ENCODE measurements at regions not wholly inside any gene's neighbourhood (a gene's known extent, or its start where the extent isn't known, plus 50 kb on each side); places are given as distances from the start of the nearest gene placed in this dataset.

- no peak overlapping the region for H3K4me3 ChIP-seq (ENCODE audit: insufficient read depth, low read length)
- H2AFZ ChIP-seq (ENCODE audit: low read length): no peak overlapping the region
- no peak for TF ChIP-seq CTCF (IDR thresholded peaks at IDR 0.05; ENCODE audit: extremely low read depth, low read depth, low read length)
- peaks cover 25% of the 10 kb centered on the region for H3K27me3 ChIP-seq (ENCODE audit: insufficient read depth, low read length)
- H4K20me1 ChIP-seq (ENCODE audit: insufficient read depth, low read length): no peaks in the 10 kb centered on the region
- no peak for DNase-seq (ENCODE audit: insufficient read length, low spot score, missing footprints)
- no peaks in the 10 kb centered on the region for H3K36me3 ChIP-seq (ENCODE audit: insufficient read depth, low read length)
- no peaks in the 10 kb centered on the region for H3K9me3 ChIP-seq (ENCODE audit: low read depth, low read length)
- no peak overlapping the region for H3K27ac ChIP-seq (ENCODE audit: low read depth, low read length)
- H3K79me2 ChIP-seq (ENCODE audit: insufficient read depth, low read length): no peaks in the 10 kb centered on the region
- H3K4me2 ChIP-seq (ENCODE audit: insufficient read depth, low read length): no peak overlapping the region
- H3K4me1 ChIP-seq (ENCODE audit: insufficient read depth, low read length): peaks cover 12% of the 10 kb centered on the region
Observed at GRCh38 chr21:39055167-39055767, 128.0 kb downstream of the PSMG1 start.

GRCh38 chr21:39054066-39054465 lies 129.2 kb downstream of the PSMG1 start:
- Histone ChIP-seq H3K36me3 (ENCODE audit: insufficient read depth, low read length) (no peaks in the 10 kb centered on the region), H4K20me1 (ENCODE audit: insufficient read depth, low read length) (no peaks in the 10 kb centered on the region), H3K27ac (ENCODE audit: low read depth, low read length) (no peak overlapping the region), H3K27me3 (ENCODE audit: insufficient read depth, low read length) (peaks cover 16% of the 10 kb centered on the region), H3K79me2 (ENCODE audit: insufficient read depth, low read length) (no peaks in the 10 kb centered on the region), H3K9me3 (ENCODE audit: low read depth, low read length) (no peaks in the 10 kb centered on the region), H3K4me2 (ENCODE audit: insufficient read depth, low read length) (no peak overlapping the region), H3K4me3 (ENCODE audit: insufficient read depth, low read length) (no peak overlapping the region), H3K4me1 (ENCODE audit: insufficient read depth, low read length) (peaks cover 12% of the 10 kb centered on the region), H2AFZ (ENCODE audit: low read length) (no peak overlapping the region)
- no peak for DNase-seq (ENCODE audit: insufficient read length, low spot score, missing footprints)
- TF ChIP-seq CTCF (IDR thresholded peaks at IDR 0.05; ENCODE audit: extremely low read depth, low read depth, low read length): no peak

- no peak overlapping the region for H2AFZ ChIP-seq (ENCODE audit: low read length)
- no peak overlapping the region for H3K27ac ChIP-seq (ENCODE audit: low read depth, low read length)
- TF ChIP-seq CTCF (IDR thresholded peaks at IDR 0.05; ENCODE audit: extremely low read depth, low read depth, low read length): no peak
- H3K36me3 ChIP-seq (ENCODE audit: insufficient read depth, low read length): no peaks in the 10 kb centered on the region
- H3K4me3 ChIP-seq (ENCODE audit: insufficient read depth, low read length): no peak overlapping the region
- no peak overlapping the region for H3K4me2 ChIP-seq (ENCODE audit: insufficient read depth, low read length)
- no peaks in the 10 kb centered on the region for H3K9me3 ChIP-seq (ENCODE audit: low read depth, low read length)
- DNase-seq (ENCODE audit: insufficient read length, low spot score, missing footprints): no peak
- H3K79me2 ChIP-seq (ENCODE audit: insufficient read depth, low read length): no peaks in the 10 kb centered on the region
- peaks cover 16% of the 10 kb centered on the region for H3K27me3 ChIP-seq (ENCODE audit: insufficient read depth, low read length)
- H3K4me1 ChIP-seq (ENCODE audit: insufficient read depth, low read length): peaks cover 12% of the 10 kb centered on the region
- no peaks in the 10 kb centered on the region for H4K20me1 ChIP-seq (ENCODE audit: insufficient read depth, low read length)
Observed at GRCh38 chr21:39053126-39053525, 130.1 kb downstream of the PSMG1 start.

- DNase-seq (ENCODE audit: insufficient read length, low spot score, missing footprints): no peak
- H3K9me3 ChIP-seq (ENCODE audit: low read depth, low read length): no peaks in the 10 kb centered on the region
- no peaks in the 10 kb centered on the region for H3K36me3 ChIP-seq (ENCODE audit: insufficient read depth, low read length)
- no peak for TF ChIP-seq CTCF (IDR thresholded peaks at IDR 0.05; ENCODE audit: extremely low read depth, low read depth, low read length)
- H3K4me3 ChIP-seq (ENCODE audit: insufficient read depth, low read length): no peak overlapping the region
- peaks cover 16% of the 10 kb centered on the region for H3K27me3 ChIP-seq (ENCODE audit: insufficient read depth, low read length)
- peaks cover 12% of the 10 kb centered on the region for H3K4me1 ChIP-seq (ENCODE audit: insufficient read depth, low read length)
- no peaks in the 10 kb centered on the region for H3K79me2 ChIP-seq (ENCODE audit: insufficient read depth, low read length)
- H4K20me1 ChIP-seq (ENCODE audit: insufficient read depth, low read length): no peaks in the 10 kb centered on the region
- H3K4me2 ChIP-seq (ENCODE audit: insufficient read depth, low read length): no peak overlapping the region
- H3K27ac ChIP-seq (ENCODE audit: low read depth, low read length): no peak overlapping the region
- H2AFZ ChIP-seq (ENCODE audit: low read length): no peak overlapping the region
Observed at GRCh38 chr21:39052718-39053117, 130.5 kb downstream of the PSMG1 start.
